Right ventricle myocardium superior (tissue), 1 donor: ENCODE measurements at regions not wholly inside any gene's neighbourhood (a gene's known extent, or its start where the extent isn't known, plus 50 kb on each side); places are given as distances from the start of the nearest gene placed in this dataset.
"Not testable (repeated sequence)": the region's sequence is repeated elsewhere in the genome, so short reads cannot be mapped to it uniquely, and the experiment has no call there.

Experiments
- ATAC-seq: fragments of 200-7000 bp; cut with Tn5 transposase; one replicate; pipeline ENCODE4 v1.9.1; 2020; ENCODE audit warnings: mild to moderate bottlenecking; ENCODE audit not compliant: poor library complexity
- DNase-seq: peaks from one replicate; pipeline ENCODE4 v3.0.0-alpha.2; 2020
- intact Hi-C: fragments of 100-400 bp; cut with DNase I; formaldehyde crosslinking; loops from one replicate; pipeline ENCODE4 v1.11.2; 2022
- donor health status: DM: no; HTN: yes; CAD: no; lungs with severe emphysema.

GRCh38 chr6:3536901-3537300 lies 80.1 kb upstream of the SLC22A23 start:
- no peak for ATAC-seq
- intact Hi-C loops: no loop called here
- no peak for DNase-seq

GRCh38 chr6:3535776-3536435 lies 79.1 kb upstream of the SLC22A23 start:
- ATAC-seq: no peak

DNA sequence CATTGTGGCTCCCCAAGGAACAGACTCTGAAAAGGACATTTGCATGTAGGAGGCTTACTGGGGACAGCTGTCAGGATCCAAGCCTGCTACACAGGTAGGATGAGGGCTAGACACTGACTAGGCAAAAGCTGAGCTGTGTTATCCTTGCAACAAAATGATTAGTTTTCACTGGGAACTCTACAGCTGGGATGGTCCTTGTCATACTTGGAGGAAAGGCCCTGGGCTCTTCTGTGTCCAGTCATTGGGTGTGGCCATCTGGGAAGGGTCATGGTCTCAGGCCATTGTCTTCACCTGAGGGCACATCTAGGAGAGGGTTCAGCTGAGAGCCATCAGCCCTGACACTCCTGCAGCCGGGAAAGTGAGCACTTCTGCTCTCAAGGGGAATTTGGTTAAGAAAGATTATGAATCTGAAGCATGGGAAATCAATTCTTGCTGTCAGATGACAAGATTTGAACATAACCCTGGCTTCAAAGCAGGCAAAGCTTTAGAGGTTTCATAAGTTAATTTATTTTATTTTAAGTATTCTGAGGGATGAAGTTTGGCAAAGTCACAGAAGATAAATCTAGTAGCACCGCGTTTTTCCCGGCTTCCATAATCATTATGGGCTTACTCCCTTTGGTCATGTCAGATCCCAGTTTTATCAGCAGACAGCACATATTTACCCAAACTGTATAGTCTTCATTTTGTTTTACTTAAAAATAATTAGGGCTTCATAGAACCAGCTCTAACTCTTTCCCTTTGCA lies 78.4 kb upstream of the SLC22A23 start:
- intact Hi-C loops: no loop called here
- no peak for DNase-seq

More at GRCh38 chr6:3535776-3536435, 79.1 kb upstream of the SLC22A23 start:
- intact Hi-C loops: no loop called here
- no peak for DNase-seq

GRCh38 chr6:3534599-3534998 lies 77.7 kb upstream of the SLC22A23 start:
- ATAC-seq (no peak), DNase-seq (no peak)
- intact Hi-C loops: no loop called here

More for the DNA sequence above, 78.4 kb upstream of the SLC22A23 start:
- no peak for ATAC-seq

- no peak for DNase-seq
- intact Hi-C loops: no loop called here
- no peak for ATAC-seq
Observed at GRCh38 chr6:3533981-3534380, 77.1 kb upstream of the SLC22A23 start.

DNA sequence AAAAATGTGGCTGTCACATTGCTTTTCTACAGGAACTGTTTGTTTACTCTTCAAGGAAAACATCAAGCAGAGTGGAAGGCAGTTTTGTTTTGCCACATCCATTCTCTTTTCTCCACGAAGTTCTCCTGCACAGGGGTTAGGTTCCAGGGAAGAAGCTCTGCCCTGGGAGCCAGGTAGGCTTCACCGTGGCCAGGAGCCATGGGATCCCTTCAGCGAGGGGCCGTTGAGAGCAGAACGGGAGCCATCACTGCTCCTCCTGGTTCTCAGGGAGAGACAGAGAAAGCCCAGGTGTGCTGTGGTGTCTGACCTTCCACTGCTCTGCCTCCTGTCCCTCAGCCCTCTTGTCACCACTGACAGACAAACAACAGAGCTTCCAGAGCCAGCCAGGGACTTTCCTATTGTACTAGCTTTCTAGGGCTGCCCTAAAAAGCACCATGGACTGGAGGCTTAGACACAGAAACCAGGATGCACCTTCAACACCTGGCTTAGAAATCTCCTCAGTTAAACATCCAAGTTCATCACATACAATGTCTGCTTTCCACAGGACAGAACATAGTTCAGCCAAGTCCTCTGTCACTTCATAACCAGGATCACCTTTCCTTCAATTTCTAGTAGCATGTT lies 75.6 kb upstream of the SLC22A23 start:
- intact Hi-C loops: no loop called here
- ATAC-seq (no peak), DNase-seq (no peak)

DNA sequence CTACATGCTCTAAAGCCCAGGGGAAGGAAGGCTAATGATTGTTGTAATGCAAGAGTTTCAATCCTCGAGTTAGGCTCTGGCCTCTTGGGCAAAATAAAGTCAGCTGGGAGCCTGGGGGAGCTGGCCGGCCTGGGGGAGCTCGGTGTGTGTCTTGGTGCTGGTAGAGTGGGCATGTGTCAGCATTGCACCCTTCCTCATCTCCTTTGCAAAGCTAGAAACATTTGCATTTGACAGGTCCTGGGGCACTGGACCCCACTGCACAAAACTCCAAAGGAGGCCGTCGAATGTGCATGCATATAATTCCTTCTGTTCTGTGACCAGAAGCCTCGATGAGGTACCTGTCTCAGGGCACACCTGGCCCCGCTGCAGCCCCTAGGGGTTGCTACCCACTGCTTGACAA lies 74.6 kb upstream of the SLC22A23 start:
- intact Hi-C loops: no loop called here
- DNase-seq (no peak), ATAC-seq (no peak)

GRCh38 chr6:3530515-3530914 lies 73.7 kb upstream of the SLC22A23 start:
- ATAC-seq (no peak), DNase-seq (no peak)
- intact Hi-C loops: no loop called here

DNA sequence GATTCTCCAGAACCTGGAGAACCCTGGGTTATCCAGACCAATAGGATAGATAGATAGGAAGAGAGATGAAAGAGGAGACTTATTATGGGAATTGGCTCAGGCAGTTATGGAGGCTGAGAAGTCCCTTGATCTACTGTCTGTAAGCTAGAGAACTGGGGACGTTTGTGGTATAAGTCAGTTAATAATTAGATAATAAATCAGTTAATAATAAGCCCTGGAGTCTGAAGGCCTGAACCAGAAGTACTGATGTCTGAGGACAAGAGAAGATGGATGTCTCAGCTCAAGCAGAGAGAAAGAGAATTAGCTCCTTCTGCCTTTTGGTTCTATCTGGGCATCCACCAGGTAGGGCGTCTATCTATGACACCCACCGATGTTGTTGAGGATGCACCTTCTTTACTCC lies 72.9 kb upstream of the SLC22A23 start:
- ATAC-seq (no peak), DNase-seq (no peak)
- intact Hi-C loops: no loop called here

DNA sequence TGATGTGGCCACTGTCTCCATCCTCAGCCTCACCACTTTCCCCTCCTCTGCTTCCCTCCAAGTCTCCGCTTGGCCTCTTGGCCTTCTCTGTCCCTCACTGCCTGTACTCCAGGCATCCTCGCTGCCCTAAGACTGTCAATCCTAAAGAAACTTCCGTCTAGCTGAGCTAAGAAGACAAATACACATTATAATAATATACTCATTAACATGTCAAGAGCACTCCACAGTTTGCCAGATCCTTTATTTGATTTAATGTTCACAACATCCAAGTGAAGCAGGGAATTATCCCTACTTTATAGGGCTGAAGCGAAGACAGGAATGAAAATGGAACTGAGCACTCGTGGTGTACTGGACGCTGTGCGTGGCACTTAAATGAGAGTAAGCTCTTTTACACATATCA lies 72.4 kb upstream of the SLC22A23 start:
- ATAC-seq: no peak
- intact Hi-C loops: no loop called here
- no peak for DNase-seq

- intact Hi-C loops, DNase-seq, ATAC-seq: not testable (repeated sequence)
Observed at GRCh38 chr6:3528081-3528671, 71.3 kb upstream of the SLC22A23 start.

DNA sequence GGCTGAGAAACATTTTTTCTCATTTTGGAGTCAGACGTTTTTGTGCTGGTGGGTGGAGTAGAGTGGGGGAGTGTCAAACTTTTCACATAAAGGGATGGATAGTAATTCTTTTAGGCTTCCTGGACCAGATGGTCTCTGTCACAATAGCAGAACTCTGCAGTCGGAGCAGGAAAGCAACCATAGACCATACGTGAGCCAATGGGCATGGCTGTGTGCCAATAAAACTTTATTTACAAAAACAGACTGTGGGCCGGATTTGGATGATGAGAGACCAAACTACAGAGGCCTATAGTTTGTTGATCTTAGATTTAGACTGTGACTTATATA lies 70.8 kb upstream of the SLC22A23 start:
- intact Hi-C loops: no loop called here
- DNase-seq (no peak), ATAC-seq (no peak)

DNA sequence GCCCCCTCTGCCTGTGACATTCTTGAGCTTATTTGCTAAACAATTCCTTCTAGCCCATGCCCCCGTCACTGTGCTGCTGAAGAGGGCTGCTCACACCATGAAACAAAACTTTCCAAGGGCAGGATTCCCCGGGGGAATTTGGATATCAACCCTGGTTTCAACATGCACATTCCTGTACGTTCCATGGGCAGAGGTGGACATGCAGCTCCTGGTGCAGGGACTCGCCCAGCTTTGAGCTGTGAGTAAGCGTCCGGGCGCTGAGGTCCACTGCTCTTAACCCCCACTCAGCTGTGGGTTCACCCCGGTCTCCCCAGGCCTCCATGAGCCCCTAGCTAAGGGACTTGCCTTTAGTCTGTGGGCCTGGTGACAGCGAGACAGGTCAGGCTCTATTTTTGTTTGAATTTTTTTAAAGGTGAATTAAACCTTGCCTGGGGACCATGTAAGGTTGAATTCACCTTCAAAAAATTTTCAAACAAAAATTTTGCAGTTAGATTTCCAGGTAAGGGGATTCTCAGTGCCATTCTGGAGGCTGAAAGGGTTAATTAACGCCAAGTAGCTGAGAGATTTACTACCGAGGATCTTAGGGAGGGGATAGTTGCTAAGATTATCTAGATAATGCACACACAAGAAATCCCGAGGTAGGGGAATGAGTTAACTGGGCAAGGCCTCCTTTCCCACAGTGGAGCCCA lies 70.3 kb upstream of the SLC22A23 start:
- DNase-seq (no peak), ATAC-seq (no peak)
- intact Hi-C loops: no loop called here

- intact Hi-C loops: no loop called here
- no peak for ATAC-seq
- no peak for DNase-seq
Observed at GRCh38 chr6:3525915-3526314, 69.1 kb upstream of the SLC22A23 start.

DNA sequence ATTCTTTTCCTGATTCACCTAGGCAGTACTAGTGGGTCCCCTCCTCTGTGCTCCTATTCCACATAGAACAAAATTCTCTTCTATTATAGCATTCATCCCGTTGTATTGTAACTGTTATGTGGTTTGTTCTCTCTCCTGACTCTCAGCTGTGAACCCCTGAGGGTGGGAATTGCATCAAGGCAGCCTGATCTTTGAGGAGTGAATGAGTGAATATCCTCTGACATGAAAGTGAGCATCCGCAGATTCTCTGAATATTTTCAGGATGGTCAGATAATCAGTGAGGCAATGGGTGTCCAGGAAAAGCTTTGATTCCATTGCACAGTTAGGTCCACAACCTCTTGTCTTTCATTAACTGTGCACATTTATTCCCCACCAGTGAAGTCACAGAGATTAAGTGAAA lies 67.6 kb upstream of the SLC22A23 start:
- DNase-seq (no peak), ATAC-seq (no peak)
- intact Hi-C loops: no loop called here

DNA sequence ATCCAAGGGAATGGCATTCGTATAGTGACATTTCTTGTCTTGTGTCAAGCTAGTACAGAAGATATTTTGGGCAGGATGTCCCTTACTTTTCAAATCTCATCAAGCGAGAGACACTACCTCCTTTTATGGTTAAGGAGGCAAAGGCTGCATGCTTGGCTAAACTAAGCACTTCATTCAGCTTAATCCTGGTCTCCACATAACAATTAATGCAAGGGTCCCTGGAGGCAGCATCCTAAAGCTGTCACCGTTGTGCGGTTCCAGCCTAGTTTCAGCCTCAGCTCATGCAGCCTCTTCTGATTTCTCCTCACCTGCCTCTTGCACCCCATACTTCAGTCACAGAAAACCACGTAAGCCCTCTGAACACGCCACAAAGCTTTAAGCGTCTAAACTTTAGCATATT lies 67.1 kb upstream of the SLC22A23 start:
- ATAC-seq (no peak), DNase-seq (no peak)
- intact Hi-C loops: no loop called here

GRCh38 chr6:3523271-3523670 lies 66.4 kb upstream of the SLC22A23 start:
- DNase-seq: no peak
- peak; percentile 64 for ATAC-seq
- intact Hi-C loops: no loop called here

- intact Hi-C loops: no loop called here
- ATAC-seq (no peak), DNase-seq (no peak)
Observed at GRCh38 chr6:3522561-3523260, 65.9 kb upstream of the SLC22A23 start.
